ENCODE measurements at regions not wholly inside any gene's neighbourhood (a gene's known extent, or its start where the extent isn't known, plus 50 kb on each side); places are given as distances from the start of the nearest gene placed in this dataset.

DNA sequence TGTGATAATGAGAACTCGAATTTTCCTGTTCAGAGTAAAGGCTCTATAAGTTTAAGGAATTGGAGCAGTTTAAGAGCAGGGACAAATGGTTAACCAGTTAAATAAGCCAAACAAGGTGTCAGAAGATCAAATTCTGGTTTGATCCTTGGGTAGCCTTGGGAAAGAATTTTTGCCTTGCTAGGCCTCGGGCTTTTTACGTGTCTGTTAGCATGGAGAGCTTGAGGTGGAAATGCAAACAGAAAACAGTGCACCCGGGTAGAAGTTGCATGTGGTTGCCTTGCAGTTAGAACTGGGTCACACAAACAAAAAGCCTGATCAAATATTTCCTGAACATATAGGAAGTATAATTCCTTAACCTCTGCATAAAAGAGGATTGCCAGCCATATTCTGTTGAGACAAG is 58.3 kb downstream of the RIN2 start:
- peak overlapping the region in 1 of 2 experiments; percentile 79 for H3K14ac ChIP-seq (ENCODE audit: low read length in 2 of 2)
- H2AFZ ChIP-seq (ENCODE audit: low read depth, low read length) = no peak overlapping the region
- DNase-seq = peak; percentile 65
- no peak overlapping the region for H2BK15ac ChIP-seq (ENCODE audit: low read depth, poor library complexity, severe bottlenecking)
- H3K18ac ChIP-seq (ENCODE audit: low read depth in 1 of 2, low read length in 2 of 2) = peak overlapping the region in 1 of 2 experiments; percentile 96
- H2BK12ac ChIP-seq (ENCODE audit: low read length in 2 of 2) = peak overlapping the region in 1 of 2 experiments; percentile 79
- peak overlapping the region; percentile 42 for H3K9ac ChIP-seq (ENCODE audit: low read length)
- H4K91ac ChIP-seq (ENCODE audit: low read length) = peak overlapping the region; percentile 90
- H2BK120ac ChIP-seq (ENCODE audit: low read depth, low read length) = peak overlapping the region; percentile 82
- peak overlapping the region; percentile 81 to 94 for H3K4ac ChIP-seq (ENCODE audit: low read depth in 1 of 2, low read length in 2 of 2)
- no peak overlapping the region for H3K23ac ChIP-seq (ENCODE audit: low read length in 2 of 2)
- H3K27me3 ChIP-seq (ENCODE audit: control insufficient read depth in 1 of 2, insufficient read depth in 1 of 2, low read length in 2 of 2) = no peaks in the 10 kb centered on the region
- H3K27ac ChIP-seq (ENCODE audit: low read length, poor library complexity, severe bottlenecking) = peak overlapping the region; percentile 90
- WGBS = 59% methylated on average over 3 of the region's 4 CpGs
- H3K79me1 ChIP-seq (replicated peaks; ENCODE audit: low read length, poor library complexity, severe bottlenecking) = peaks cover 7% of the 10 kb centered on the region
- H3K4me2 ChIP-seq (ENCODE audit: low read length, poor library complexity, severe bottlenecking) = no peak overlapping the region
- peak overlapping the region; percentile 90 for H2AK5ac ChIP-seq (ENCODE audit: low read length, severe bottlenecking)
- peak overlapping the region; percentile 83 for H4K8ac ChIP-seq (ENCODE audit: low read length)
- H2BK5ac ChIP-seq (ENCODE audit: low read depth, low read length, poor library complexity, severe bottlenecking) = peak overlapping the region; percentile 94
- H3K36me3 ChIP-seq (ENCODE audit: control insufficient read depth in 1 of 2, insufficient read depth in 2 of 2, low read depth in 1 of 2, low read length in 2 of 2) = peaks cover 0 to 9% of the 10 kb centered on the region in 2 experiments
- peaks cover 6% of the 10 kb centered on the region for H3K9me3 ChIP-seq (ENCODE audit: control insufficient read depth, low read length)
- peaks cover 7% of the 10 kb centered on the region for H3K4me1 ChIP-seq (ENCODE audit: control insufficient read depth, insufficient read depth, low read depth, low read length)
- H3K4me3 ChIP-seq (ENCODE audit: insufficient read depth in 1 of 2, low read depth in 1 of 2, low read length in 2 of 2) = no peak overlapping the region

DNA sequence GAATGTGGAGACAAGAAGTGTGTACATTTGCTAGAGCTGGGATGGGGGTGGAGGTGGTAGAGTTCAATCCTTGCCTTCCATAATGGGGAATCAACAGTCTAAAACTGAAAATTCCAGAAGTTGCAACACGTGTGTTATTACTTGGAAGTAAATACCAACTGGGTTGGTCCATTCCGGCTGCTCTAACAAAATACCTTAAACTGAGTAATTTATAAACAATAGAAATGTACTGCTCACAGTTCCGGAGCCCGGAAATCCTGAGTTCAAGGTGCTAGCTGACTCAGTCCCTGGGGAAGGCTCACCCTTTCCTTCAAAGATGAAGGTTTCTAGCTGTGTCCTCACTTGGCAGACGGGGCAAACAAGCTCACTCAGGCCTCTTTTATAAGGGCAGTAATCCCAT is 59.0 kb downstream of the RIN2 start:
- peak overlapping the region; percentile 61 for H2BK5ac ChIP-seq (ENCODE audit: low read depth, low read length, poor library complexity, severe bottlenecking)
- H3K14ac ChIP-seq (ENCODE audit: low read length in 2 of 2) = no peak overlapping the region
- H3K4me1 ChIP-seq (ENCODE audit: control insufficient read depth, insufficient read depth, low read depth, low read length) = peaks cover 7% of the 10 kb centered on the region
- no peak overlapping the region for H2BK12ac ChIP-seq (ENCODE audit: low read length in 2 of 2)
- no peaks in the 10 kb centered on the region for H3K27me3 ChIP-seq (ENCODE audit: control insufficient read depth in 1 of 2, insufficient read depth in 1 of 2, low read length in 2 of 2)
- no peak overlapping the region for H2BK15ac ChIP-seq (ENCODE audit: low read depth, poor library complexity, severe bottlenecking)
- H3K27ac ChIP-seq (ENCODE audit: low read length, poor library complexity, severe bottlenecking) = peak overlapping the region; percentile 85
- H3K18ac ChIP-seq (ENCODE audit: low read depth in 1 of 2, low read length in 2 of 2) = no peak overlapping the region
- no peak overlapping the region for H2AK5ac ChIP-seq (ENCODE audit: low read length, severe bottlenecking)
- peak; percentile 93 for DNase-seq
- H3K9me3 ChIP-seq (ENCODE audit: control insufficient read depth, low read length) = peaks cover 6% of the 10 kb centered on the region
- H3K23ac ChIP-seq (ENCODE audit: low read length in 2 of 2) = no peak overlapping the region
- no peak overlapping the region for H2BK120ac ChIP-seq (ENCODE audit: low read depth, low read length)
- no peak overlapping the region for H4K8ac ChIP-seq (ENCODE audit: low read length)
- no peak overlapping the region for H3K4me2 ChIP-seq (ENCODE audit: low read length, poor library complexity, severe bottlenecking)
- H3K4me3 ChIP-seq (ENCODE audit: insufficient read depth in 1 of 2, low read depth in 1 of 2, low read length in 2 of 2) = no peak overlapping the region
- H3K79me1 ChIP-seq (replicated peaks; ENCODE audit: low read length, poor library complexity, severe bottlenecking) = peaks cover 9% of the 10 kb centered on the region
- H3K9ac ChIP-seq (ENCODE audit: low read length) = peak overlapping the region; percentile 42
- no peak overlapping the region for H2AFZ ChIP-seq (ENCODE audit: low read depth, low read length)
- peaks cover 0 to 8% of the 10 kb centered on the region in 2 experiments for H3K36me3 ChIP-seq (ENCODE audit: control insufficient read depth in 1 of 2, insufficient read depth in 2 of 2, low read depth in 1 of 2, low read length in 2 of 2)
- no peak overlapping the region for H4K91ac ChIP-seq (ENCODE audit: low read length)
- 12% methylated on average over 4 of the region's 5 CpGs for WGBS
- H3K4ac ChIP-seq (ENCODE audit: low read depth in 1 of 2, low read length in 2 of 2) = no peak overlapping the region

DNA sequence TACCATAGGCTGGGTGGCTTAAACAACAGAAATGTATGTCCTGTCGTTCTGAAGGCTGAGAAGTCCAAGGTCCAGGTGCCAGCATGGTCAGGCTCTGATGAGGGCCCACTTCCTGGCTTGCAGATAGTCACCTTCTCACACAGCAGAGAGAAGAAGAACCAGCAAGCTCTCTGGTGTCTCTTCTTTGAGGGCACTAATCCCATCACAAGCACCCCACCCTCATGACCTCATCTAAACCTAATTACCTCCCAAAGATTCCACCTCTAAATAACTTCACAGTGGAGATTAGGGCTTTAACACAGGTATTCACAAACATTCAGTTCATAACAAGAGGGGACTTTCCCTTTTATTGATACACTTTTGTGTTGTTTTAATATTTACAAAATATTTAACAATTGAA is 61.1 kb downstream of the RIN2 start:
- H2AK5ac ChIP-seq (ENCODE audit: low read length, severe bottlenecking) = no peak overlapping the region
- no peak overlapping the region for H3K4me3 ChIP-seq (ENCODE audit: insufficient read depth in 1 of 2, low read depth in 1 of 2, low read length in 2 of 2)
- H3K9me3 ChIP-seq (ENCODE audit: control insufficient read depth, low read length) = peaks cover 6% of the 10 kb centered on the region
- no peak overlapping the region for H2BK120ac ChIP-seq (ENCODE audit: low read depth, low read length)
- no peak overlapping the region for H4K91ac ChIP-seq (ENCODE audit: low read length)
- peak overlapping the region in 1 of 2 experiments; percentile 29 for H3K18ac ChIP-seq (ENCODE audit: low read depth in 1 of 2, low read length in 2 of 2)
- H3K9ac ChIP-seq (ENCODE audit: low read length) = no peak overlapping the region
- DNase-seq = no peak
- H3K23ac ChIP-seq (ENCODE audit: low read length in 2 of 2) = no peak overlapping the region
- peak overlapping the region in 1 of 2 experiments; percentile 4 for H2BK12ac ChIP-seq (ENCODE audit: low read length in 2 of 2)
- H3K79me1 ChIP-seq (replicated peaks; ENCODE audit: low read length, poor library complexity, severe bottlenecking) = peaks cover 9% of the 10 kb centered on the region
- H3K4ac ChIP-seq (ENCODE audit: low read depth in 1 of 2, low read length in 2 of 2) = no peak overlapping the region
- no peaks in the 10 kb centered on the region for H3K27me3 ChIP-seq (ENCODE audit: control insufficient read depth in 1 of 2, insufficient read depth in 1 of 2, low read length in 2 of 2)
- no peak overlapping the region for H3K4me2 ChIP-seq (ENCODE audit: low read length, poor library complexity, severe bottlenecking)
- no peak overlapping the region for H2BK15ac ChIP-seq (ENCODE audit: low read depth, poor library complexity, severe bottlenecking)
- H3K27ac ChIP-seq (ENCODE audit: low read length, poor library complexity, severe bottlenecking) = no peak overlapping the region
- peaks cover 5 to 8% of the 10 kb centered on the region in 2 experiments for H3K36me3 ChIP-seq (ENCODE audit: control insufficient read depth in 1 of 2, insufficient read depth in 2 of 2, low read depth in 1 of 2, low read length in 2 of 2)
- no peak overlapping the region for H2BK5ac ChIP-seq (ENCODE audit: low read depth, low read length, poor library complexity, severe bottlenecking)
- WGBS = 96% methylated on average over 1 of the region's 1 CpG
- no peak overlapping the region for H2AFZ ChIP-seq (ENCODE audit: low read depth, low read length)
- H4K8ac ChIP-seq (ENCODE audit: low read length) = no peak overlapping the region
- no peak overlapping the region for H3K14ac ChIP-seq (ENCODE audit: low read length in 2 of 2)
- peaks cover 9% of the 10 kb centered on the region for H3K4me1 ChIP-seq (ENCODE audit: control insufficient read depth, insufficient read depth, low read depth, low read length)

DNA sequence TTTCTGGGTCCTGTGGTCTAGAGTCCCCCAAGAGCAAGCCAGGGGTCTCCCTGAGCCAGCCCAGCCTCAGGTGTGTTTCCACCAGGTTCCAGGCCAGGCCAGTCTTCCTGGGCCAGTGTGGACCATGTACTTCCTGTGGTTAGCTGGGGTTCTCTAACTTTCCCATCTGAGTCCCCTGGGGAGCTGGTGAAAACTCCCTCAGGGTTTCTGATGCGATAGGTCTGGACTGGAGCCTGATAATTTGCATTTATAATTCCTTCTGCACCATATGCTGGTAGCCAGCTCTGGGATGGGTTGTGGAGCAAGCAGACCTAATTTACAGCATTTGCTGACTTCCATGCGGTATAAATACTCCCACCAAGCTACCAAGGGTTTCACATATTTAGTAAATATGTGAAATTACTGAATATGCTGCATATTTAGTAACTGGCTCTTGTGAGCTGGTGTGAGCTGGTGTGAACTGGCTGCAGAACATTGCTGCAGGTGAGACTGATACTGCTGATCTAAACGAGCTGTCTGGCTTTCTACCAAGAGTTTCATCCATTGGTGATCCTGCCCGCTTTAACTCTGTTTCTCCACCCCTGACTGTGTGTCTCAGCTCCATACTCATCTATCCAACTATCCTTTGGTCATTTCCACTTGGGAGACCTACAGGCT is 62.6 kb downstream of the RIN2 start:
- Histone ChIP-seq H3K9ac (ENCODE audit: low read length) (no peak overlapping the region), H3K14ac (ENCODE audit: low read length in 2 of 2) (no peak overlapping the region), H3K23ac (ENCODE audit: low read length in 2 of 2) (no peak overlapping the region), H3K27me3 (ENCODE audit: control insufficient read depth in 1 of 2, insufficient read depth in 1 of 2, low read length in 2 of 2) (no peaks in the 10 kb centered on the region), H2BK15ac (ENCODE audit: low read depth, poor library complexity, severe bottlenecking) (peak overlapping the region; percentile 77), H3K4ac (ENCODE audit: low read depth in 1 of 2, low read length in 2 of 2) (peak overlapping the region; percentile 47 to 72), H3K4me2 (ENCODE audit: low read length, poor library complexity, severe bottlenecking) (no peak overlapping the region), H2BK120ac (ENCODE audit: low read depth, low read length) (no peak overlapping the region), H3K4me3 (ENCODE audit: insufficient read depth in 1 of 2, low read depth in 1 of 2, low read length in 2 of 2) (no peak overlapping the region), H3K27ac (ENCODE audit: low read length, poor library complexity, severe bottlenecking) (no peak overlapping the region), H2AFZ (ENCODE audit: low read depth, low read length) (no peak overlapping the region), H3K18ac (ENCODE audit: low read depth in 1 of 2, low read length in 2 of 2) (peak overlapping the region; percentile 58 to 72), H2AK5ac (ENCODE audit: low read length, severe bottlenecking) (peak overlapping the region; percentile 75), H3K79me1 (replicated peaks; ENCODE audit: low read length, poor library complexity, severe bottlenecking) (peaks cover 8% of the 10 kb centered on the region), H3K9me3 (ENCODE audit: control insufficient read depth, low read length) (peaks cover 6% of the 10 kb centered on the region), H4K8ac (ENCODE audit: low read length) (peak overlapping the region; percentile 57), H3K4me1 (ENCODE audit: control insufficient read depth, insufficient read depth, low read depth, low read length) (peaks cover 10% of the 10 kb centered on the region), H3K36me3 (ENCODE audit: control insufficient read depth in 1 of 2, insufficient read depth in 2 of 2, low read depth in 1 of 2, low read length in 2 of 2) (peaks cover 5 to 11% of the 10 kb centered on the region in 2 experiments), H4K91ac (ENCODE audit: low read length) (peak overlapping the region; percentile 84), H2BK5ac (ENCODE audit: low read depth, low read length, poor library complexity, severe bottlenecking) (peak overlapping the region; percentile 36), H2BK12ac (ENCODE audit: low read length in 2 of 2) (peak overlapping the region; percentile 77 to 84)
- DNase-seq = no peak
- 78% methylated on average over 3 of the region's 4 CpGs for WGBS
